ENCODE measurements at regions not wholly inside any gene's neighbourhood (a gene's known extent, or its start where the extent isn't known, plus 50 kb on each side); places are given as distances from the start of the nearest gene placed in this dataset.

- no peaks in the 10 kb centered on the region for H3K27me3 ChIP-seq (replicated peaks; ENCODE audit: control insufficient read depth, insufficient read depth, low read length)
- DNase-seq (ENCODE audit: extremely low read depth, insufficient read length), result no peak
Observed at GRCh38 chr12:88630561-88630960, 50.3 kb upstream of the KITLG start.

More at GRCh38 chr12:88630561-88630960, 50.3 kb upstream of the KITLG start:
- no peak for TF ChIP-seq CTCF (IDR thresholded peaks at IDR 0.05; ENCODE audit: insufficient read depth, low read length, poor library complexity, severe bottlenecking)
- no peak overlapping the region for H3K4me3 ChIP-seq (replicated peaks; ENCODE audit: low read depth, low read length)
- no peaks in the 10 kb centered on the region for H3K36me3 ChIP-seq (ENCODE audit: control insufficient read depth, insufficient read depth, low read length)

Measured in GM06990 (cell line).